22Rv1 (cell line): ENCODE measurements at regions not wholly inside any gene's neighbourhood (a gene's known extent, or its start where the extent isn't known, plus 50 kb on each side); places are given as distances from the start of the nearest gene placed in this dataset.

ENCODE experiments used
- CTCF ChIP-seq: fragments of 450-650 bp; IDR thresholded peaks from 2 replicates; pipeline ENCODE4 v1.5.1; 2017; ENCODE audit warnings: mild to moderate bottlenecking
- ZFX ChIP-seq: fragments of 450-650 bp; IDR thresholded peaks from 2 replicates; pipeline ENCODE4 v1.6.1; 2017; ENCODE audit warnings: antibody characterized with exemption, borderline replicate concordance

DNA sequence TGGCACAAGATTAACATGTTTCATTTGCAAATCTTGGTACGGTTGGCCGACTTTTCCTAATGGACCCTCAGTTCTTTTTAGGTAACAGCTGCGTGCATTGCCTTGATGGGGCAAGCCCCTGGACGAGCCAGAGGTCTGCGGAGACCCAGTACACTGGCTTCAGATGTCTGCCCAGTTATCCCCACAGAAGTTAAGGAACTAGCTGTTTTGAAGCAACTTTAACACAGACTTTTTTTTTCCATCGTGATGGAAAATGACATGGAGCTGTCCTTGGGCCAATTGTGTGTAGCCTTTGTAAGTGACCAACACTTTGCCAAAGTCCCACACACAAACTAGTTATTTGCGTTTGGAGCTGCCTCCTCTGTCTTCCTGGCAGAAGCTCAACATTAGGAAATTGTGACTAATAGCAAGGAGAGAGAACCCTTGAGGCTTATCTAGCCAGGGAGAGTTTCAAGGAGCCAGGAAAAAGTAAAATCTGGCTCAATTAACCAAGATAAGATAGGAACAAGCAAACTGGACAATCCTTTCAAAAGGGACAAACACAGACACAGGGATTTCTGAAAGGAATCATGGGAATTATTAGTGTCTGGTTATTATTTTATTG lies 99.6 kb upstream of the BMPER start:
- no peak for TF ChIP-seq CTCF
- TF ChIP-seq ZFX, result no peak
